ENCODE measurements at regions not wholly inside any gene's neighbourhood (a gene's known extent, or its start where the extent isn't known, plus 50 kb on each side); places are given as distances from the start of the nearest gene placed in this dataset.

GRCh38 chr18:74023220-74023619 is 124.4 kb downstream of the FBXO15 start:
- no peak for DNase-seq (ENCODE audit: low spot score)

GRCh38 chr18:74019864-74020263 is 127.8 kb downstream of the FBXO15 start:
- DNase-seq (ENCODE audit: low spot score), result no peak

GRCh38 chr18:74013955-74014354 is 133.7 kb downstream of the FBXO15 start:
- DNase-seq (ENCODE audit: low spot score), result no peak

- DNase-seq (ENCODE audit: low spot score), result no peak
Measured at GRCh38 chr18:74012954-74013630, 134.5 kb downstream of the FBXO15 start.

GRCh38 chr18:74006143-74006542 is 141.5 kb downstream of the FBXO15 start:
- no peak for DNase-seq (ENCODE audit: low spot score)

GRCh38 chr18:74005320-74006109 is 142.1 kb downstream of the FBXO15 start:
- no peak for DNase-seq (ENCODE audit: low spot score)

GRCh38 chr18:73992242-73993022 is 155.2 kb downstream of the FBXO15 start:
- no peak for DNase-seq (ENCODE audit: low spot score)

- DNase-seq (ENCODE audit: low spot score), result no peak
Measured at GRCh38 chr18:73991570-73991969, 156.1 kb downstream of the FBXO15 start.

- no peak for DNase-seq (ENCODE audit: low spot score)
Measured at GRCh38 chr18:73990258-73990657, 157.4 kb downstream of the FBXO15 start.

- DNase-seq (ENCODE audit: low spot score), result no peak
Measured at GRCh38 chr18:73987247-73987980, 160.2 kb downstream of the FBXO15 start.

- DNase-seq (ENCODE audit: low spot score), result no peak
Measured at GRCh38 chr18:73986711-73987110, 160.9 kb downstream of the FBXO15 start.

- DNase-seq (ENCODE audit: low spot score), result no peak
Measured at GRCh38 chr18:73985855-73986625, 161.6 kb downstream of the FBXO15 start.

- DNase-seq (ENCODE audit: low spot score), result no peak
Measured at GRCh38 chr18:73983970-73984369, 163.7 kb downstream of the FBXO15 start.

GRCh38 chr18:73983496-73983895 is 164.1 kb downstream of the FBXO15 start:
- no peak for DNase-seq (ENCODE audit: low spot score)

GRCh38 chr18:73981796-73982195 is 165.8 kb downstream of the FBXO15 start:
- no peak for DNase-seq (ENCODE audit: low spot score)

GRCh38 chr18:73980289-73980979 is 167.2 kb downstream of the FBXO15 start:
- no peak for DNase-seq (ENCODE audit: low spot score)

GRCh38 chr18:73979742-73980141 is 167.9 kb downstream of the FBXO15 start:
- DNase-seq (ENCODE audit: low spot score), result no peak

- DNase-seq (ENCODE audit: low spot score), result no peak
Measured at GRCh38 chr18:73976433-73976832, 171.2 kb downstream of the FBXO15 start.

GRCh38 chr18:73975266-73975665 is 172.4 kb downstream of the FBXO15 start:
- DNase-seq (ENCODE audit: low spot score), result peak; percentile 31

GRCh38 chr18:73973972-73974371 is 173.7 kb downstream of the FBXO15 start:
- no peak for DNase-seq (ENCODE audit: low spot score)

GRCh38 chr18:73966954-73967353 is 180.7 kb downstream of the FBXO15 start:
- no peak for DNase-seq (ENCODE audit: low spot score)
